CD14-positive monocyte (primary cell): ENCODE measurements at regions not wholly inside any gene's neighbourhood (a gene's known extent, or its start where the extent isn't known, plus 50 kb on each side); places are given as distances from the start of the nearest gene placed in this dataset.
"Not testable (repeated sequence)": the region's sequence is repeated elsewhere in the genome, so short reads cannot be mapped to it uniquely, and the experiment has no call there.

Experiments
- DNase-seq, 3 donors: peaks; one replicate each; pipeline ENCODE4 v3.0.0-alpha.2; 2011 to 2022
- H2AFZ ChIP-seq: 2 replicates; pipeline ENCODE4 v1.6.0; 2012; ENCODE audit warnings: mild to moderate bottlenecking, low read depth, low read length, inconsistent platforms; ENCODE audit not compliant: insufficient read depth, poor library complexity, severe bottlenecking
- H3K27ac ChIP-seq, 2 donors: 1 replicate in 1 of 2; 2 replicates in 1 of 2; pipeline ENCODE4 v1.5.1; 2012 to 2013; ENCODE audit warnings: low read length in 2 of 2, control low read depth in 1 of 2, inconsistent platforms in 1 of 2, low read depth in 1 of 2, mild to moderate bottlenecking in 1 of 2
- H3K27me3 ChIP-seq, 2 donors: one replicate each; pipeline versions ENCODE4 v1.6.0 to v1.6.1; 2011 to 2013; ENCODE audit warnings: low read length in 2 of 2; ENCODE audit not compliant: control insufficient read depth in 2 of 2, insufficient read depth in 2 of 2
- H3K36me3 ChIP-seq, 2 donors: replicated peaks in 1 of 2; 1 replicate in 1 of 2; 2 replicates in 1 of 2; pipeline versions ENCODE4 v1.5.1 to v1.6.1; 2012 to 2013; ENCODE audit warnings: low read length in 2 of 2, control low read depth in 1 of 2, inconsistent platforms in 1 of 2, mild to moderate bottlenecking in 1 of 2; ENCODE audit not compliant: insufficient read depth in 2 of 2, control insufficient read depth in 1 of 2
- H3K4me1 ChIP-seq, 2 donors: 1 replicate in 1 of 2; 2 replicates in 1 of 2; pipeline versions ENCODE4 v1.5.1 to v1.6.1; 2012 to 2013; ENCODE audit warnings: low read length in 2 of 2, control low read depth in 1 of 2, inconsistent platforms in 1 of 2, mild to moderate bottlenecking in 1 of 2, moderate library complexity in 1 of 2; ENCODE audit not compliant: insufficient read depth in 2 of 2, control insufficient read depth in 1 of 2
- H3K4me2 ChIP-seq: replicated peaks from 2 replicates; pipeline ENCODE3; 2012; ENCODE audit warnings: low read length, moderate library complexity, mild to moderate bottlenecking; ENCODE audit not compliant: poor library complexity, severe bottlenecking; ENCODE audit errors: extremely low read depth
- H3K4me3 ChIP-seq, 3 experiments: fragments of 200-600 bp in 1 of 3; sonication (generic) in 1 of 3; replicated peaks in 1 of 3; 1 replicate in 2 of 3; 2 replicates in 1 of 3; pipeline ENCODE4 v1.5.1; 2011 to 2013; ENCODE audit warnings: low read length in 3 of 3, mild to moderate bottlenecking in 3 of 3, control low read depth in 2 of 3, low read depth in 2 of 3, inconsistent platforms in 1 of 3, moderate library complexity in 1 of 3
- H3K79me2 ChIP-seq: 2 replicates; pipeline ENCODE4 v1.6.0; 2012; ENCODE audit warnings: mild to moderate bottlenecking, control low read depth, inconsistent platforms, low read length, moderate library complexity; ENCODE audit not compliant: insufficient read depth
- H3K9ac ChIP-seq: 2 replicates; pipeline ENCODE4 v1.6.0; 2017; ENCODE audit warnings: low read length, mild to moderate bottlenecking; ENCODE audit not compliant: insufficient read depth, poor library complexity, severe bottlenecking
- H3K9me3 ChIP-seq, 2 donors: replicated peaks in 1 of 2; 1 replicate in 1 of 2; 2 replicates in 1 of 2; pipeline versions ENCODE4 v1.5.1 to v1.6.1; 2012 to 2013; ENCODE audit warnings: low read length in 2 of 2, control low read depth in 1 of 2; ENCODE audit not compliant: control insufficient read depth in 1 of 2, insufficient read depth in 1 of 2
- H4K20me1 ChIP-seq: 2 replicates; pipeline ENCODE4 v1.6.0; 2012; ENCODE audit warnings: mild to moderate bottlenecking, low read length, control low read depth, moderate library complexity; ENCODE audit not compliant: insufficient read depth
- H3K27ac Mint-ChIP-seq, 7 donors: one replicate each; pipeline ENCODE4 v1.8.0; 2020; ENCODE audit warnings: mild to moderate bottlenecking in 7 of 7, mixed read lengths in 7 of 7, moderate library complexity in 6 of 7, inconsistent platforms in 2 of 7
- H3K27me3 Mint-ChIP-seq, 3 donors: one replicate each; pipeline ENCODE4 v1.8.0; 2021 to 2022; ENCODE audit warnings: low read depth in 3 of 3, mild to moderate bottlenecking in 3 of 3, mixed read lengths in 3 of 3, moderate library complexity in 3 of 3, inconsistent platforms in 1 of 3
- H3K36me3 Mint-ChIP-seq, 2 donors: one replicate each; pipeline ENCODE4 v1.8.0; 2020; ENCODE audit warnings: mixed read lengths in 2 of 2, inconsistent platforms in 1 of 2, mild to moderate bottlenecking in 1 of 2
- H3K4me1 Mint-ChIP-seq: one replicate; pipeline ENCODE4 v1.8.0; 2020; ENCODE audit warnings: mild to moderate bottlenecking, mixed read lengths
- H3K4me3 Mint-ChIP-seq, 2 donors: one replicate each; pipeline ENCODE4 v1.8.0; 2020; ENCODE audit warnings: mild to moderate bottlenecking in 2 of 2, mixed read lengths in 2 of 2, moderate library complexity in 1 of 2
- H3K9me3 Mint-ChIP-seq, 7 donors: one replicate each; pipeline ENCODE4 v1.8.0; 2020 to 2022; ENCODE audit warnings: mixed read lengths in 7 of 7, mild to moderate bottlenecking in 6 of 7, moderate library complexity in 6 of 7, inconsistent platforms in 2 of 7
- CTCF ChIP-seq: fragments of 200-600 bp; IDR thresholded peaks from one replicate; pipeline ENCODE4 v1.8.0; 2022; ENCODE audit warnings: antibody characterized with exemption, mild to moderate bottlenecking
- WGBS: methylation state at CpG from one replicate; pipeline ENCODE4 v1.1.5; 2013; ENCODE audit warnings: missing lambda C conversion rate; ENCODE audit not compliant: insufficient coverage; 5-methylcytosine and 5-hydroxymethylcytosine counted together
- intact Hi-C, 2 donors: fragments of 100-400 bp; cut with micrococcal nuclease; formaldehyde crosslinking; loops; one replicate each; pipeline versions ENCODE4 v1.15.0 to v1.15.1; 2023

- H3K36me3 ChIP-seq, result no peaks in the 10 kb centered on the region
Measured at GRCh38 chr7:26976840-26977239, 112.5 kb upstream of the SKAP2 start.

GRCh38 chr7:26971924-26972323 is 107.5 kb upstream of the SKAP2 start:
- H3K27me3 Mint-ChIP-seq, H3K27me3 ChIP-seq, H3K4me1 Mint-ChIP-seq, H3K27ac ChIP-seq, H3K27ac Mint-ChIP-seq, DNase-seq, H3K36me3 Mint-ChIP-seq, H2AFZ ChIP-seq, H3K9ac ChIP-seq, H3K4me1 ChIP-seq, intact Hi-C loops, H3K36me3 ChIP-seq, H3K4me2 ChIP-seq, H4K20me1 ChIP-seq, H3K4me3 ChIP-seq, H3K79me2 ChIP-seq, H3K4me3 Mint-ChIP-seq: not testable (repeated sequence)
- peaks cover 11 to 21% of the 10 kb centered on the region in 2 donors for H3K9me3 ChIP-seq
- peaks cover 14 to 30% (median 29%) of the 10 kb centered on the region in 7 donors for H3K9me3 Mint-ChIP-seq
- no CpG with 5 or more reads among the region's 2 CpGs for WGBS

More at GRCh38 chr7:26976840-26977239, 112.5 kb upstream of the SKAP2 start:
- no peak overlapping the region for H2AFZ ChIP-seq
- H3K9me3 ChIP-seq, result peaks cover 11 to 14% of the 10 kb centered on the region in 2 donors
- Mint-ChIP-seq H3K27ac (peak overlapping the region in 1 of 7 donors; percentile 31), H3K4me1 (peaks cover 9% of the 10 kb centered on the region), H3K4me3 (no peak overlapping the region), H3K36me3 (no peaks in the 10 kb centered on the region), H3K27me3 (peaks cover 0 to 1% (median 0%) of the 10 kb centered on the region in 3 donors), H3K9me3 (peaks cover 9 to 22% (median 14%) of the 10 kb centered on the region in 7 donors)
- H3K9ac ChIP-seq, result no peak overlapping the region
- H3K27ac ChIP-seq, result no peak overlapping the region
- peaks cover 0 to 2% of the 10 kb centered on the region in 2 donors for H3K4me1 ChIP-seq
- intact Hi-C loops, result no loop called here
- no peak for TF ChIP-seq CTCF
- no peak overlapping the region for H3K4me3 ChIP-seq
- H3K4me2 ChIP-seq, result no peak overlapping the region
- H3K79me2 ChIP-seq, result no peaks in the 10 kb centered on the region
- no peaks in the 10 kb centered on the region for H3K27me3 ChIP-seq
- DNase-seq, result no peak
- no peaks in the 10 kb centered on the region for H4K20me1 ChIP-seq
